Transverse colon (tissue), 4 donors: ENCODE measurements at regions not wholly inside any gene's neighbourhood (a gene's known extent, or its start where the extent isn't known, plus 50 kb on each side); places are given as distances from the start of the nearest gene placed in this dataset.

ENCODE experiments used
- DNase-seq: peaks from one replicate; pipeline ENCODE4 v3.0.0-alpha.2; 2019
- H3K27ac ChIP-seq, 4 donors: fragments of 200-600 bp; sonication (generic); 2 replicates each; pipeline ENCODE4 v1.5.1; 2016 to 2018; ENCODE audit warnings: inconsistent platforms in 4 of 4
- H3K27me3 ChIP-seq: fragments of 200-600 bp; sonication (generic); 2 replicates; pipeline ENCODE4 v1.5.1; 2017; ENCODE audit warnings: inconsistent platforms
- H3K36me3 ChIP-seq, 4 donors: fragments of 200-600 bp; sonication (generic); 2 replicates each; pipeline ENCODE4 v1.5.1; 2017 to 2019; ENCODE audit warnings: inconsistent platforms in 4 of 4
- H3K4me1 ChIP-seq, 4 donors: fragments of 200-600 bp; sonication (generic); 2 replicates each; pipeline ENCODE4 v1.5.1; 2017 to 2020; ENCODE audit warnings: inconsistent platforms in 4 of 4
- H3K4me3 ChIP-seq, 4 donors: fragments of 200-600 bp; sonication (generic); 1 replicate in 1 of 4; 2 replicates in 3 of 4; pipeline versions ENCODE4 v1.5.1 to v1.6.1; 2017 to 2019; ENCODE audit warnings: inconsistent platforms in 4 of 4
- H3K9me3 ChIP-seq, 2 donors: fragments of 200-600 bp; sonication (generic); 2 replicates each; pipeline ENCODE4 v1.5.1; 2017 to 2019; ENCODE audit warnings: inconsistent platforms in 2 of 2
- EP300 ChIP-seq: sonication (generic); formaldehyde crosslinking; IDR thresholded peaks from one replicate; pipeline ENCODE4 v1.6.1; 2017; ENCODE audit warnings: antibody characterized with exemption, low read depth
- POLR2A ChIP-seq: fragments of 450-650 bp; IDR thresholded peaks from one replicate; pipeline ENCODE4 v1.6.1; 2016; ENCODE audit warnings: antibody characterized with exemption, mild to moderate bottlenecking, moderate library complexity
- POLR2AphosphoS5 ChIP-seq, 3 donors: sonication (generic); formaldehyde crosslinking; IDR thresholded peaks; one replicate each; pipeline ENCODE4 v1.6.1; 2016; ENCODE audit warnings: antibody characterized with exemption in 3 of 3
- WGBS, 2 donors: methylation state at CpG; one replicate each; pipeline ENCODE4 v1.1.5; 2018; ENCODE audit warnings: low coverage in 1 of 2; 5-methylcytosine and 5-hydroxymethylcytosine counted together
- in situ Hi-C, 4 donors: fragments of 200-750 bp; cut with MboI; loops; one replicate each; pipeline versions ENCODE4 v1.15.0 to v1.15.1; 2017; ENCODE audit warnings: low sequenced_read_pairs in 3 of 4, low pct_ligation_motif_present in 1 of 4, low pct_unique_long_range_greater_than_20kb in 1 of 4
- intact Hi-C: fragments of 100-400 bp; cut with DNase I; formaldehyde crosslinking; loops from one replicate; pipeline ENCODE4 v1.15.1; 2023; ENCODE audit warnings: low total_unique reads
- TF ChIP-seq, protein P1 (sequence below), 5 experiments: fragments of 200-600 bp in 3 of 5; fragments of 450-650 bp in 2 of 5; sonication (generic) in 3 of 5; IDR thresholded peaks; 1 replicate in 2 of 5; 2 replicates in 3 of 5; pipeline ENCODE4 v1.5.1; 2016 to 2017; ENCODE audit warnings: antibody characterized with exemption in 5 of 5, inconsistent platforms in 3 of 5, mild to moderate bottlenecking in 2 of 5, moderate library complexity in 1 of 5

DNA sequence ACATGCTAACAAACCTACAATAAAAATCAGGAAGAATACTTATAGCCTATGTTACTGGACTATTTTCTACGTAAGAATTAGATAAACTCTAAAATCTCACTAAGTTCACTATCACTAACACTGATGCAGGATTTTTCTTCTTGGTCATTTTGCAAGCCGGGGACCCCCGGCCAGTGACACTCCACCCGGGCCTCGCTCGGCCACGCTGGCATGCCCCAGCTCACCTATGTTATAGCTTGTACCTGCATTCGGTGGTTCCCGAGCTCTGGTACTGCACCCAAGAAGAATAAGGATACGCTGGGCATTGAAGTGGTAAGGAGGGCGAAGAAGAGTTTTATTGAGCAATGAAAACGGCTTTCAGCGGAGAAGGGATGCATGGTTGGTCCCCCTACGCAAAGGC lies 245.3 kb upstream of the NBEA start:
- H3K27ac ChIP-seq: no peak overlapping the region
- 93 to 94% methylated on average over 3 to 14 of the region's 14 CpGs for WGBS, 2 donors
- TF ChIP-seq, protein P1, sequence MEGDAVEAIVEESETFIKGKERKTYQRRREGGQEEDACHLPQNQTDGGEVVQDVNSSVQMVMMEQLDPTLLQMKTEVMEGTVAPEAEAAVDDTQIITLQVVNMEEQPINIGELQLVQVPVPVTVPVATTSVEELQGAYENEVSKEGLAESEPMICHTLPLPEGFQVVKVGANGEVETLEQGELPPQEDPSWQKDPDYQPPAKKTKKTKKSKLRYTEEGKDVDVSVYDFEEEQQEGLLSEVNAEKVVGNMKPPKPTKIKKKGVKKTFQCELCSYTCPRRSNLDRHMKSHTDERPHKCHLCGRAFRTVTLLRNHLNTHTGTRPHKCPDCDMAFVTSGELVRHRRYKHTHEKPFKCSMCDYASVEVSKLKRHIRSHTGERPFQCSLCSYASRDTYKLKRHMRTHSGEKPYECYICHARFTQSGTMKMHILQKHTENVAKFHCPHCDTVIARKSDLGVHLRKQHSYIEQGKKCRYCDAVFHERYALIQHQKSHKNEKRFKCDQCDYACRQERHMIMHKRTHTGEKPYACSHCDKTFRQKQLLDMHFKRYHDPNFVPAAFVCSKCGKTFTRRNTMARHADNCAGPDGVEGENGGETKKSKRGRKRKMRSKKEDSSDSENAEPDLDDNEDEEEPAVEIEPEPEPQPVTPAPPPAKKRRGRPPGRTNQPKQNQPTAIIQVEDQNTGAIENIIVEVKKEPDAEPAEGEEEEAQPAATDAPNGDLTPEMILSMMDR (IDR thresholded peaks at IDR 0.05): no peak
- TF ChIP-seq POLR2A (no peak), POLR2AphosphoS5 (IDR thresholded peaks at IDR 0.05) (no peak), EP300 (no peak)

GRCh38 chr13:34698945-34699344 lies 243.1 kb upstream of the NBEA start:
- Histone ChIP-seq H3K4me3 (no peak overlapping the region), H3K36me3 (no peaks in the 10 kb centered on the region), H3K27ac (no peak overlapping the region), H3K9me3 (no peaks in the 10 kb centered on the region), H3K27me3 (no peaks in the 10 kb centered on the region), H3K4me1 (no peaks in the 10 kb centered on the region)
- intact Hi-C loops: no loop called here
- DNase-seq: no peak
- in situ Hi-C loops: no loop called here
- TF ChIP-seq, protein P1 (IDR thresholded peaks at IDR 0.05): no peak
- no peak for TF ChIP-seq POLR2AphosphoS5 (IDR thresholded peaks at IDR 0.05)
- no peak for TF ChIP-seq POLR2A
- no peak for TF ChIP-seq EP300
- WGBS, 2 donors: 92 to 94% methylated on average over 3 of the region's 3 CpGs

More for the DNA sequence above, 245.3 kb upstream of the NBEA start:
- no peak for DNase-seq
- intact Hi-C loops: no loop called here
- no peaks in the 10 kb centered on the region for H3K9me3 ChIP-seq
- H3K4me1 ChIP-seq: no peaks in the 10 kb centered on the region
- in situ Hi-C loops: no loop called here
- H3K4me3 ChIP-seq: no peak overlapping the region
- H3K36me3 ChIP-seq: no peaks in the 10 kb centered on the region
- H3K27me3 ChIP-seq: no peaks in the 10 kb centered on the region

- Histone ChIP-seq H3K36me3 (no peaks in the 10 kb centered on the region), H3K4me3 (no peak overlapping the region), H3K4me1 (no peaks in the 10 kb centered on the region), H3K9me3 (no peaks in the 10 kb centered on the region), H3K27me3 (no peaks in the 10 kb centered on the region), H3K27ac (no peak overlapping the region)
- DNase-seq: no peak
- intact Hi-C loops (no loop called here), in situ Hi-C loops (no loop called here)
- 84 to 96% methylated on average over 5 of the region's 5 CpGs for WGBS, 2 donors
- TF ChIP-seq POLR2A: no peak
- TF ChIP-seq, protein P1 (IDR thresholded peaks at IDR 0.05): no peak
- TF ChIP-seq POLR2AphosphoS5 (IDR thresholded peaks at IDR 0.05): no peak
- TF ChIP-seq EP300: no peak
Measured at GRCh38 chr13:34700155-34700554, 241.9 kb upstream of the NBEA start.

GRCh38 chr13:34701919-34702318 lies 240.2 kb upstream of the NBEA start:
- no peaks in the 10 kb centered on the region for H3K36me3 ChIP-seq
- no peaks in the 10 kb centered on the region for H3K9me3 ChIP-seq
- TF ChIP-seq EP300: no peak
- TF ChIP-seq POLR2AphosphoS5 (IDR thresholded peaks at IDR 0.05): no peak
- no peak for TF ChIP-seq POLR2A
- TF ChIP-seq, protein P1 (IDR thresholded peaks at IDR 0.05): no peak
- in situ Hi-C loops: no loop called here
- no peak overlapping the region for H3K4me3 ChIP-seq
- no peak for DNase-seq
- H3K27ac ChIP-seq: no peak overlapping the region
- no peaks in the 10 kb centered on the region for H3K27me3 ChIP-seq
- WGBS, 2 donors: 85 to 90% methylated on average over 4 of the region's 4 CpGs
- no peaks in the 10 kb centered on the region for H3K4me1 ChIP-seq
- intact Hi-C loops: no loop called here
